ENCODE measurements at regions not wholly inside any gene's neighbourhood (a gene's known extent, or its start where the extent isn't known, plus 50 kb on each side); places are given as distances from the start of the nearest gene placed in this dataset.

GRCh38 chr12:132407451-132407961, 78.1 kb upstream of the GALNT9 start:
- no peak overlapping the region for H3K56ac ChIP-seq (ENCODE audit: insufficient read length, low read depth, low read length)
- TF ChIP-seq CTCF (conservative IDR thresholded peaks at IDR 0.05), result no peak
- no peak overlapping the region for H3K23ac ChIP-seq (ENCODE audit: insufficient read length, low read depth, low read length)
- no peak overlapping the region for H2BK20ac ChIP-seq (ENCODE audit: low read depth, low read length, poor library complexity, severe bottlenecking)
- H2AK5ac ChIP-seq (ENCODE audit: insufficient read length, low read length), result no peak overlapping the region
- no peaks in the 10 kb centered on the region for H3K79me1 ChIP-seq (ENCODE audit: insufficient read depth, low read depth, low read length, poor library complexity, severe bottlenecking)
- no peak overlapping the region for H2AFZ ChIP-seq (ENCODE audit: low read length)
- H3K14ac ChIP-seq (ENCODE audit: insufficient read depth, low read length), result no peak overlapping the region; the same call in 1 of the 2 replicates
- no CpG with 5 or more reads among the region's 32 CpGs for WGBS (ENCODE audit: extremely low coverage, insufficient read length, low lambda C conversion rate)
- H4K91ac ChIP-seq (ENCODE audit: insufficient read length, low read depth, low read length), result no peak overlapping the region
- H3K4me2 ChIP-seq (ENCODE audit: insufficient read depth, insufficient read length, low read length), result no peak overlapping the region
- no peak overlapping the region for H3K4ac ChIP-seq (ENCODE audit: low read depth, low read length)
- no peaks in the 10 kb centered on the region for H4K20me1 ChIP-seq (ENCODE audit: control insufficient read depth, insufficient read depth, insufficient read length)
- H3K4me1 ChIP-seq (ENCODE audit: insufficient read depth, low read length), result no peaks in the 10 kb centered on the region
- no peak overlapping the region for H3K27ac Mint-ChIP-seq
- H3K36me3 Mint-ChIP-seq (ENCODE audit: insufficient read depth in 1 of 3, low read depth in 3 of 3), result no peaks in the 10 kb centered on the region
- no peak overlapping the region for H2BK12ac ChIP-seq (ENCODE audit: insufficient read length, low read depth, low read length)
- no peak overlapping the region for H3K9ac ChIP-seq (ENCODE audit: extremely low read depth, insufficient read length, low read length)
- no peak overlapping the region for H2BK120ac ChIP-seq (ENCODE audit: low read depth, low read length, poor library complexity, severe bottlenecking)
- H4K5ac ChIP-seq (ENCODE audit: insufficient read length, low read depth, low read length), result no peak overlapping the region
- H3K4me3 Mint-ChIP-seq, result no peak overlapping the region
- H3T11ph ChIP-seq (ENCODE audit: low read length), result no peak overlapping the region
- no peaks in the 10 kb centered on the region; a peak in 1 of 4 replicates for H3K4me1 Mint-ChIP-seq
- H3K79me2 ChIP-seq (ENCODE audit: insufficient read depth, low read length), result no peaks in the 10 kb centered on the region
- no peak overlapping the region for H2BK15ac ChIP-seq (ENCODE audit: low read depth, low read length)
- DNase-seq, result no peak
- H3K23me2 ChIP-seq (ENCODE audit: insufficient read length, low read depth, low read length, poor library complexity, severe bottlenecking), result no peaks in the 10 kb centered on the region
- H3K27ac ChIP-seq (ENCODE audit: insufficient read length, low read depth, low read length), result no peak overlapping the region
- no peaks in the 10 kb centered on the region for H3K9me3 ChIP-seq (ENCODE audit: control insufficient read depth, low read depth, low read length)
- H3K27me3 ChIP-seq (ENCODE audit: insufficient read depth, low read length), result peaks cover 2% of the 10 kb centered on the region; the same call in 1 of the 2 replicates
- H3K18ac ChIP-seq (ENCODE audit: insufficient read length, low read depth, low read length), result no peak overlapping the region
- peaks cover 0 to 4% of the 10 kb centered on the region in 2 experiments; a peak in 2 of 5 replicates for H3K9me3 Mint-ChIP-seq
- H4K8ac ChIP-seq (replicated peaks; ENCODE audit: insufficient read length, low read depth, low read length), result no peak overlapping the region
- H3K27me3 Mint-ChIP-seq (ENCODE audit: low read depth), result peaks cover 65% of the 10 kb centered on the region
- no peak overlapping the region for H2BK5ac ChIP-seq (ENCODE audit: insufficient read length, low read length)
